Non-pigmented ciliary epithelial cell (primary cell): ENCODE measurements at regions not wholly inside any gene's neighbourhood (a gene's known extent, or its start where the extent isn't known, plus 50 kb on each side); places are given as distances from the start of the nearest gene placed in this dataset.

ENCODE experiments used
- DNase-seq: peaks from one replicate; pipeline ENCODE4 v3.0.0-alpha.2; 2010; ENCODE audit warnings: low read depth

DNA sequence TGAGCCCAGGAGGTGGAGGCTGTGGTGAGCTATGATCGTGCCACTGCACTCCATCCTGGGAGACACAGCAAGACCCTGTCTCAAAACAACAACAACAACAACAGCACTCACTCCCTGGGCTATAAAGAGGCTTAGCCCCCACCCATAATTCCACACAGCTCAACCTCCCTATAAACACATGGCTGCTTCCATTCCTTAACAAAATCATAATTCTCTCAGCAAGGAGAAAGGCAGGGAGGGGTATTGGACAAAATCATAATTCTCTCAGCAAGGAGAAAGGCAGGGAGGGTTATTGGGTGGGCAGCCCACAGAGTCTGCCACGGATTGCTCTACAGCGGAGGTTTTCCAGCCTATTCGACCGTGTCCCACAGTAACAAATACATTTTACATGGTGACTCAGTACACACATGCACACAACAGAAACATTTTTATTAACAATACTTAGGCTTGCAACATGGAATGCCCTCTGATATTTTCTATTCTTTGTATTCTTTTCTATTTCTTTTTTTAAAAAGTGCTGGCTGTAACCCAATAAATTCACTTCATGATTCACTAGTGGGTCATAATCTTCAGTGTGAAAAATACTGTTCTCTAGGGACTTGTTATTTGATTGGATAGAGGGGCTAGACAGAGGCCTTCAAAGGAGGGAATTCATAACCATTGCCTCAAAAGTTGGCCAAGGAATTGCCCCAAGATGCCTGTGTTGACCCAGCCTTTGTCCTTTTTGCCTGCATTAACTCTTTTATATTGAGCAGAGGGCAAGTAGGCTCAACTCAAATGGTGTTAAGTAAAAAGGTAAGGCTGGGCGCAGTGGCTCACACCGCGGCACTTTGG, 50.6 kb upstream of the ZMYND8 start:
- no peak for DNase-seq

DNA sequence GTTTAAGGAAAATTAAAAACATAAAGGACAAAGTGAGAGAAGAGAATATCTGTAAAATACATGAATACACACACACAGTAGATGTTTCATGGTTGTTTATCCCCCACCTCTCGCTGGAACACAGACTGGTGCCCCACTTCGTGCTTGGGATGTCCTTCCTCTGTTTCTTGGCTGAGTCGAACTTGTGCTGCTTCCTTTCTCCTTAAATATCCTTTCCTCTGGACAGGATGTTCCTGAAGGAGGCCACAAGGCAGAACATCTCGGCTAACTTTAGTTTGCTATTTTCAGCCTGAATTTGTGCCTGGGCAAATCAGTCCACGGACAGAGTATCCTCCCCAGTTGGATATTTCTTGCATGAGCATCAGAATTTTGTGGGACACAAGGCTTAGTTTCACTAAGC, 54.7 kb upstream of the ZMYND8 start:
- no peak for DNase-seq

DNA sequence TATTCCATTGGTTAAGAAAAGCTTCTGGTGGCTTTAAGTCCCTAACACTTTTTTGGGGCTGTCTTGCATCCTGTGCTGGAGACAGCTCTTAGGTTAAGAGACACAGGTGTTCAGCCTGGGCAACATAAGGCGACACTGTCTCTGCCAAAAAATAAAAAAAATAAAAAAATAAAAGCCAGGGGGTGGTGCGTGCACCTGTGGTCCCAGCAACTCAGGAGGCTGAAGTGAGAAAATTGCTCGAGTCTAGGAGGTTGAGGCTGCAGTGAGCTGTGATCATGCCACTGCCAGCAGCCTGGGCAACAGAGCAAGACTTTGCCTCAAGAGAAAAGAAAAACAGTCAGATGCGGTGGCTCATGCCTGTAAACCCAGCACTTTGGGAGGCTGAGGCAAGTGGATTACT, 55.6 kb upstream of the ZMYND8 start:
- no peak for DNase-seq

DNA sequence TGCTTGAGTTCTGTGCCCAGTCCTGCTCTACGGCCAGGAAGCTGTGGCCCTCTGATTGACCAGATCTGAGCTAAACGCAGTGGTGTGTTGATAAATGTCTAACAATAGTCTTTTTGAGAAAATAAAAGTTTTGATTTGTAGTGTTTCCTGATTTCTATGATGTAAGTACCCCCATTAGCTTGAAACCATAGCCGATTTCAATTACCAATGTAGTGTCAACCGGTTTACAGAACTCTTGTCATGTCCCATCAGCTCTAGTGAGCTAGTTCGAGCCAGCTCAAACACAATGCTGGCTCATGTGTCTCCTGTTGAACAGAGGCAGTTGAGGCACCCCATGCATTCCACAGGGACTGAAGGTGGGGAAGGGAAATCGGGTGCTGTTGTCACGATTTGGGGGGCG, 56.7 kb upstream of the ZMYND8 start:
- no peak for DNase-seq

DNA sequence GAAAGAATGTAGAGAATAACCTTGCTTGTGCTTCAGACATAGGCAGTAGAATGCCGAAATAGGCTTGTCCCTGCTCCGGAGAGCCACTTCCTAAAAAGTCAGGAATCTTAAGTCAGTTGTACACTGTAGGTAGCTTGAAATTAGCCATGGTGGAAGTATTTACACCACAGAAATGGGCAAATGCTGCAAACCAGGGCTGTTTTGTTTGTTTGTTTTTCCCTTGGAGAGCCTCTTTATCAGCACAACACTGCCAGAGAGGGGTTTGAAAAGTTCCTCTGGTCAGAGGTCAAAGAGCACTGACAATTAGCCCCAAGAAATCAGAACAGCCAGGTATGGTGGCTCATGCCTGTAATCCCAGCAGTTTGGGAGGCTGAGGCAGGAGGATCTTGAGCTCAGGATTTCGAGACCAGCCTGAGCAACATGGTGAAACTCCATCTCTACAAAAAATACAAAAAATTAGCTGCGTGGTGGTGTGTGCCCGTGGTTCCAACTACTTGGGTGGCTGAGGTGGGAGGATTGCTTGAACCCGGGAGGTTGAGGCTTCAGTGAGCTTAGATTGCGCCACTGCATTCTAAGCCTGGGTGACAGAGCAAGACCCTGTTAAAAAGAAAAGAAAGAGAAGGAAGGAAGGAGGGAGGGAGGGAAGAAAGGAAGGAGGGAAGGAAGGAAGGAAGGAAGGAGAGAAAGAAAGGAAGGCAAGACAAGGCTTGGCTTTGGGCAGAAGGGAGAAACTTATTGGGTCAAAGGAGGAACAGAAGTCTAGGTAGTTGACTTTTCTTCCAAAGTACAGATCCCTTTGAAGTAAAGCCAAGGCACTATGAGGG, 61.0 kb upstream of the ZMYND8 start:
- no peak for DNase-seq

DNA sequence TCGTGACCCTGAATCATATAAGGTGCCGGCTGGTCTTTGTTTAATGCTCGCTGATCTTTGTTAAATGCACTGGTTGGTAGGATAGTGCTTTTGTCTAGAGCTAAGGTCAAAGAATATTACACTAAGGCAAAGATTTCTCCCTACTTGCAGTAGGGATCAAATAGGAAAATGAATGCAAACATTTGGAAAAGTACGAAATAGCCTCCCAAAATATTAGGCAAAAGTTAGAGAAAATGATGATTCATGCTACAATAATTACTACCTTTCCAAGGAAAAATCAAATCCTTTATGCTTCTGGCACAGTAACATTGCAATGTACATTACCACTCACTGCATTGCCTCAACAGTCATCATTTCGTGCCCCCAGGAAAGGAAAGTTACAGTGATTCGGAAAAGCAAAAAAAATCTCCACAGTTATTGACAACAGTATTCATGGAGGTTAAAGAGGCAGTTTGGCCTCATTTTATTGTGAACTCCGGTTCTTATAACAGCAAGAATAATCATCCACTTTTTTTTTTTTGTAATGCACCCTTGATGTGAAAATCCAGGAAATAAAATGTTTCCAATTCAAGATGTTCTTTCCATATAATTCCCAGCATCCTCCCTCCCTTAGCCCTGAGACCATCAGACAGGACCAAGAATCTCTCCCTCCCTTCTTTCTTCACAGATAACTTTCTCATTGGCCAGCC, 61.7 kb upstream of the ZMYND8 start:
- no peak for DNase-seq

DNA sequence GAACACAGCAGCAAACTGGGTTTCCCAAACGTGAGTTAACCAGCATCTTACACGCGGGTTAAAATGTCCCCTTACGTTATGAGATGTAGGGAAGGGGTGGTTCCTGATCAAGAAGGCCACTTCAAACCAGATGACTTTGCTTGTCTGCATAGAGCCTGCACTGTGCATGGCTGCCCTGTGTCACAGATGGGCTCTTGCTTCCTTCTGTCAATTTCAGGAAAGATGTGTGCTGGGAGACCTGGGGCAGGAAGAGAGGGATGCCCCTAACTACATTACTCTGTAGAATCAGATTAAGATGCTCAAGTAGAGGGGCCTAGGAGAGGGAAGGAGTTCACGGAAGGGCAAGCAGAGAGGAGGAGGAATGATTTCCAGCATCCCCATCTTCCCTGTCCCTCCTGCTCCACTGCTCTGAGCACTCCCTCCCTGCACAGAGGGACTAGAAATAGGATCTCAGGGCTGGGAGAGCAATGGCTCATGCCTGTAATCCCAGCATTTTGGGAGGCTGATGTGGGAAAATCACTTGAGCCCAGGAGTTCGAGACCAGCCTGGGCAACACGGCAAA, 63.5 kb upstream of the ZMYND8 start:
- no peak for DNase-seq

DNA sequence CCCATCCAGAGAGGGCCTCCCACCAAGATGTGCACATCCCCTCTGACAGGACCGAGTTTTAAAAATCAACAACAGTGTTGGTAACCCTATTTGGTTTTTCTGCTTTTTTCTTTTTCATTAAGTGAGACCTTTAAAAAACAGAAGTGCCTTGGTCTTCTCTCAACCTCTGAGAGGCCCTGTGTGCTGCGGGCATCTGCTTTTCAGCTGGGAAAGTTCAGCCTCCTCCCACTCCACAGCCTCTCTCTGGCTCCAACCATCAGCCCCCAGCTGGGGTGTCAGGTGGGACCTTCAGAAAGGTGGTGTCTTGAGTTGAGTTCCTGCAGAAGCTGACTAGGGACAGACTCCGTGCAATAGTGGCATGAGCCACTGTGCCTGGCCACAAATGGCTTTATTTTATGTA, 64.6 kb upstream of the ZMYND8 start:
- DNase-seq = no peak

DNA sequence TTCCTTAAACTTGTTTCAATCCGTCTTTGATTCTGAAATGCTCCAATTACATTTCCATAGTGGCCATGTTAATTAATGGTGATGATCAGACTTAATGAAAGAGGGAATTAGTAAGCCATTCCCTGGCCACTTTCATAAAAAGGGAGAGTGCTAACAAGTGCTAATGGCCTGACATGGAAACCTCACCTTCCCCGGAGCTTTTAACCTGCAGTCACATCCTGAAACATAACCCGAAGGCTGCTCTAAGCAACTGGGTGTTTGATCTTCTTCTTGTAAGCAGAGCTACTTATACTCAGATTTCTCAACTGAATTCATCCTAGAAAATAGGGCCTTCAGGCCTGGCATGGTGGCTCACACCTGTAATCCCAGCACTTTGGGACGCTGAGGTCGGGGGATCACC, 67.1 kb upstream of the ZMYND8 start:
- DNase-seq = no peak

DNA sequence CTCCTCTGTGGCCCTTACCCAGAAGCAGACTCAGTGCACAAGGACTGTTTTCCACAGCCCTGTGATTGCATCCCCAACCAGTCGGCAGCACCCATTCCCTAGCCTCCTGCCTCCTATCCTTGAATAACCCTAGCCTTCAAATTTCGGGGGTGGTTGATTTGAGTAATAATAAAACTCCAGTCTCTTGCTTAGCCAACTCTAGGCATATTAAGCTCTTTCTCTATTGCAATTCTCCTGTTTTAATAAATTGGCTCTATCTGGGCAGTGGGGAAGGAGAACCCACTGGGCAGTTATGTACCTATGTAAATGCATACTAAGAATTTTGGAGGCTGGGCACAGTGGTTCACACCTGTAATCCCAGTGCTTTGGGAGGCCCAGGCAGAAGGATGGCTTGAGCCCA, 70.6 kb upstream of the ZMYND8 start:
- no peak for DNase-seq

DNA sequence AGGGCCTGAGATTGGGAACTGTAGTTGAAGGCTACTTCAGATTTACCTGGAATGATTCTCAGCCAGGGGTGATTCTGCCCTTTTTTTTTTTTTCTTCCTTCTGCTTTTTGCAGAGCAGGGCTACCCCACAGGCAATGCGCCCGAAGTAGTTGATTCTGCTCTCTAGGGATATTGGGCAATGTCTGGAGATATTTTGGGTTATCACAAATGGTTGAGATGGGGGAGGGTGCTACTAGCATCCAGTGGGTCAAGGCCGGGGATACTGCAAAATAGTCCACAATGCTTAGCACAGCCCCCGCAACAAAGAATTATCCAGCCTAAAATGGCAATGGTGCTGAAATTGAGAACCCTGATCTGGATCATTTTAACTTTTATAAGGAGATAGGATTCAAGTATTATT, 71.2 kb upstream of the ZMYND8 start:
- DNase-seq = no peak

DNA sequence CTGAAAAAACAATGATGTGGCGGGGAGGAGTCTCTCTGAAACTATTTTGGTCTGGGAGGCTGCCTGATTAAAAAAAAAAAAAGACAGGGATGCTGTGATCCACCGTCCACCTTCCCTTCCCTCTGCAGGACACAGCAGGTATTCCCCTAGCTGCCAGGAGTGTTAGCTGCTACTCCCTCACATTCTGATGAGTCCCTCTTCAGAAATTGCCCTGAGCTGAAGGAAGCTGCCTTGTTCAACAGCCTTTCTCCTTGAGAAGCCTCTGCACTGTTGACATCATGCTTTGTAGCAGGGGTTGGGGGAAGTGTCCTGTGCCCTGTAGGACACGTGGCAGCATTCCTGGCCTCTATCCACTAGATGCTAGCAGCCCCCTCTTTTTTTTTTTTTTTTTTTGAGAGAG, 71.7 kb upstream of the ZMYND8 start:
- no peak for DNase-seq

DNA sequence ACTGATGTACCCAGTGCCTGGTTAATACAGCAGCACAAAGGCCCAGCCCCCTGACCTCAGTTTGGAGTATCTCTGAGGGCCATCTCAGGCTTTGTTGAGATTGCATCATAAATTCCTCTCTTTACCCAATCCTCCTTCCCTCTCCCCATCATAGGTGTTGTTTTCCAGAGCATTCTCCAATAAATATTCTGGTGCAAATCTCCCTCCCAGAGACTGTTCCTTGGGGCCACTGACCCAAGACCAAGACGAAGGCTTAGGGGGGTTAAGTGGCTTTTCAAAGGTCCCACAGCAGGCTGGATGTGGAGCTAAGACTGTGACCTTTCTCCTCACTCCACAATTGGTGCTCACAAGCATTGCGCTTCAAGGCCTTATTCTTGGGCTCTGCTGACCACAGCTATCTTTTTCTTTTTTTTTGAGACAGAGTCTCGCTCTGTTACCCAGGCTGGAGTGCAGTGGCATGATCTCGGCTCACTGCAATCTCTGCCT, 72.4 kb upstream of the ZMYND8 start:
- no peak for DNase-seq

DNA sequence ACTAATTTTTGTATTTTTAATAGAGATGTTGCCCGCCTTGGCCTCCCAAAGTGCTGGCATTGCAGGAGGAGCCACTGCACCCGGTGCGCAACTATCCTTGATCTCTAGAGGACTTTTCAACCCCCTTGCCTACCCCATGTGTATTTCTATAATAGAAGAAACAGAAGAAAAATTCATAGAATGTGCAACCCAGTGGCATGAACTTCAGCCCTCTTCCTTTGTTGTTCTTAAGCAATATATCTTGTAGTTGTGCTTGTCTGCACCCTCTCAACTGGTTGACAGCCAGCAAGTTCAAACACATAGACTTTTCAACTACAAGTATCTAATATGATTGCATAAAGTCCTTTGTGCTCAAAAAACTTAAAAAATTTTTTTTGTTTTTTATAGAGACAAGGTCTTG, 72.3 kb upstream of the NCOA3 start:
- DNase-seq = no peak

DNA sequence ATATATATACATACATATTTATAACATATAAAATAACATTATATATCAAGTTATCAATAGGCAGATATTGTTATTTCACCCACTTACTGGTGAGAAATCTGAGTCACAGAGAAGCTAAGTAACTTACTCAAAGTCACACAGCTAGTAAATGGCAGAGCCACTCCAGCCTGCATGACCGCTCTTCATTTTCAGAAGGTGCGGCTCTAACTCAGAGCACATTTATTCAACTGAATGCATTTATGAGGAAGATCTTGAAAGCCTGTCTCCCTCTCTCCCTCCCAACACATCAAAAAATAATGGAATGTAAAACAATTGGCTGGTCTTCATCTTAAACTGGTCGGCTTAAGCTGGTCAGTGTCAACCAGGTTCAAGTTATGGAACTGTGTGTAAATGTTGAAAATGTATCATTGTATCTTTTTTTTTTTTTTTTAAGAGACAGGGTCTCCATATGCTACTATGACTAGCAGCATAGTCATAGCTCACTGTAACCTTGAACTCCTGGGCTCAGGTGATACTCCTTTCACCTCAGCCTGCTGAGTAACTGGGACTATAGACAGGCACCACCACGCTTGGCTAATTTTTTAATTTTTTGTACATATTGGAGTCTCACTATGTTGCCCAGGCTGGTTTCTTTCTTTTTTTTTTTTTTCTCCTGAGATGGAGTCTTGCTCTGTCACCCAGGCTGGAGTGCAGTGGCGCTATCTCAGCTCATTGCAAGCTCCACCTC, 70.7 kb upstream of the NCOA3 start:
- no peak for DNase-seq

DNA sequence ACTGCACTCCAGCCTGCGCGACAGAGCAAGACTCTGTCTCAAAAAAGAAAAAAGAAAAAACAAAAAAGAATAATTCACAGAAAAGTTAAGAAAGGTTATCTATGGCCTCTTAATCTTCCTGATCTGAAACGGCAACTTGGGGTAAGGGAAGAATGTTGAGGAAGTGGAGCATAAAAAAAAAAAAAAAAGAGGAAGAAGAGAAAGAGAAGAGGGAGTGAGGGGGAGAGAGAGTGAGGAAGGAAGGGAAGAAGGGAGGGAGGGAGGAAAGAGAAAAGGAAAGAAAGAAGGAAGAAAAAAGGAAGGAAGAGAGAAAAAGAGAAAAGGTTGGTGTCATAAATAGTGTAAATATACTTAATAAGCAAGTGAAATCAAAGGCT, 68.9 kb upstream of the NCOA3 start:
- DNase-seq = no peak

DNA sequence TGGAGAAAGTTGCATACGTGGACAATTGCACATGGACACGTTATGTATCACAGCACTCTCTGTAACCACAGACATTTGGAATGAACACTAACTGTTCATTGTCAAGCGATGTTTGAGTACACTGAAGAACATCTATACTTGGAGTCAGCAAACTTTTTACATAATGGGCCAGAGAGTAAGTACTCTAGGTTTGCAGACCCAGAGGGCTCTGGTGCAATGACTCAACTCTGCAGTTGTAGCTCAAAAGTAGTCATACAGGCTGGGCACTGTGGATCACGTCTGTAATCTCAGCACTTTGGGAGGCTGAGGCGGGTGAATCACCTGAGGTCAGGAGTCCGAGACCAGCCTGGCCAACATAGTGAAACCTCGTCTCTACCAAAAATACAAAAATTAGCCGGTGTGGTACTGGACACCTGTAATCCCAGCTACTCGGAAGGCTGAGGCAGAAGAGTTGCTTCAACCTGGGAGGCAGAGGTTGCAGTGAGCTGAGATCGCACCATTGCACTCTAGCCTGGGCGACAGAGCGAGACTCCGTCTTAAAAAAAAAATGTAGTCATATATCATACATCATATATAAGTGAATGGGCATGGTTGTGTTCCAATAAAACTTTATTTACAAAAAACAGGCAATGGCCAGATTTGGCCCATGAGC, 67.4 kb upstream of the NCOA3 start:
- DNase-seq = peak; percentile 70

DNA sequence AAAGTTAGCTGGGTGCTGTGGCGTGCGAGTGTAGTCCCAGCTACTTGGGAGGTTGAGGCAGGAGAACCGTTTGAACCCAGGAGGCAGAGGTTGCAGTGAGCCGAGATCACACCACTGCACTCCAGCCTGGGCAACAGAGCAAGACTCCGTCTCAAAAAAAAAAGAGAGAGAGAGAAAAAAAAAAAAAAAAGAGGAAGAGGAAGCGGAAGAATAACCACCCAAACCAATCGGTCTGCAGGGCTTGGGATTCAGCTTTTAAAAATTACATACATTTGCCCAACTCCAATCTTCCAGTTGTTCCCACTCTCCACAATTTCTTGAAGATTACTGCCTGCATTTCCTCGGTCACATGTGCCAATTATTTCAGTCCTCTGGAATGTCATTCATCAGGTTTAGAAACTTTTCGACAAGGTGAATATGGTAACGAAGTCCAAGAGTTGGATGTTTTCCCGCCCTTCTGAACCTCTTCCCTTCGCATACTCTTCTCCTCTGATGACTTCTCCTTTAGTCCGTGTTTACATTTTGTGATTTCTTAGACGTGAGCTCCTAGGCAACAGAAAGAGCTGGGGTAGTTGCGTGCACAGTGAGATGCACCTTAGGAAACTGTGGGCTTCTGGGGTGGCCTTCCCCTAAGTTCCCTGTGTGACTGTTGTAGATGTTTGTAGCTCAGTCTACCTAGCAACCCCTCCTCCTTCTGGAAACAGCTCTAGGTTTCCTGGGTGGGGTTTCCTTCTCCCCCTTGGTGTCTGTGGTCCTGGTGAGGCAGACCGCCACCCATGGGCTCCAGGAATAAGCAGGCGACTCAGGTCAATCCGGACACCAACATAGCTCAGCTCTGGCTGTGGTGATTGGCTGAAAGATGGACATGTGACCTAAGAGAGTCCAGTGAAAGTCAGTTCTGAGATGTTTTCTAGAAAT, 63.0 kb upstream of the NCOA3 start:
- no peak for DNase-seq

DNA sequence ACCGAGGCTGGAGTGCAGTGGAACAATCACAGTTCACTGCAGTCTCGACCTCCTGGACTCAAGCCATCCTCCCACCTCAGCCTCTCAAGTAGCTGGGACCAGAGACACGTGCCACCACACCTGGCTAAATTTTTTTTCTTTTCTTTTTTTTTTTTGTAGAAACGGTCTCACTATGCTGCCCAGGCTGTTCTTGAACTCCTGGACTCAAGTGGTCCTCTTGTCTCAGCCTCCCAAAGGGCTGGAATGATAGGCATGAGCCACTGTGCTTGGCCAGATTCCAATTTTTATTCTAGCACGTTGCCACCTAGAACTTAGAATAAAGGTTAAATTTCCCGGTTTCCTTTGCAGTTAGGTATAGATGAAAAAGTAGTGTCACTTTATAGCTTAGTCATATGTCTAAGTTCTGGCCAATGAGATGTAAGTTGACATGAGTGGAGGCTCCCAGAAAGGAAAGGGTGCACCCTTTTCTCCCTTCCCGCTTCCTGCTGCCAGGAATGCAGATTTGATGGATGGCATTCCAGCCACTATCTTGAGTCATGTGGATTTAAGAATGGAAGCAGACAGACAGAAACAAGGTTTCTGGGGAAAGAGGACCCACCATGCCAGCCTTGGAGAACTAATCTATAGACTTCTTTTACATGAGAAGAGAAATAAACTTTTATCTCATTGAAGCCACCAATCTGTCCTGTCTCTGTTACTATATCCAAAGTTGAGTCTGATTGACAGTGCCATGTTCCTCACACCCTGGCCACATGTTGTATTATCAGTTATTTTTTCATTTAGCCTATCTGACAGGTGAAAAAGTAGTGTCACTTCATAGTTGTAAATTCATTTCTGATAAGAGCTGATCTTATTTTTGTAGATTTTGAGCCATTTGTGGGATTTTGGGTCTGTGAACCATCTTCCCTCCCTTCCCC, 60.6 kb upstream of the NCOA3 start:
- no peak for DNase-seq
